ENCODE measurements at regions not wholly inside any gene's neighbourhood (a gene's known extent, or its start where the extent isn't known, plus 50 kb on each side); places are given as distances from the start of the nearest gene placed in this dataset.

DNA sequence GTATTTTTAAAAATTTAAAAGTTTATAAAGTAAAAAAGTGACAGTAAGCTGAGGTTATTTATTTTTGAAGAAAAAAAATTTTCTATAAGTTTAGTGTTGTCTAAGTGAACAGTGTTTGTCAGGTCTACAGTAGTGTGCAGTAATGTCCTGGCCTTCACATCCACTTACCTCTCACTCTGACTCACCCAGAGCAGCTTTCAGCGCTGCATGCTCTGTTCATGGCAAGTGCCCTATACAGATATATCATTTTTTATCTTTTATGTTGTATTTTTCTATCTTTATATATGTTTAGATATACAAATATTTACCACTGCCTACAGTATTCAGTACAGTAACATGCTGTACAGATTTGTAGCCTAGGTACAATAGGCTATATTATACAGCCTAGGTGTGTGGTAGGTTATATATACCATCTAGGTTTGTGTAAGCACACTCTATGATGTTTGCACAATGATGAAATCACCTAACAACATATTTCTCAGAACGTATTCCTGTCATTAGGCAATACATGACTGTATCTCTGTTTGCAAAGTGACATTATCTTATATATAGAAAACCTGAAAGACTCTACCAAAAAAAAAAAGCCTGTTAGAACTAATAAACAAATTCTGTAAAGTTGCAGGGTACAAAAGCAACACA is 75.9 kb upstream of the TMC3 start:
- ChIA-PET CTCF (no interaction called here), POLR2A (no interaction called here)
- DNase-seq (no peak), ATAC-seq (no peak)
- Mint-ChIP-seq H3K27me3 (ENCODE audit: low read depth) (peaks cover 21% of the 10 kb centered on the region), H3K4me1 (ENCODE audit: low read depth) (peaks cover 4% of the 10 kb centered on the region), H3K27ac (no peak overlapping the region), H3K9me3 (ENCODE audit: insufficient read depth) (peaks cover 10% of the 10 kb centered on the region), H3K36me3 (ENCODE audit: low read depth) (peaks cover 2% of the 10 kb centered on the region), H3K4me3 (no peak overlapping the region)

DNA sequence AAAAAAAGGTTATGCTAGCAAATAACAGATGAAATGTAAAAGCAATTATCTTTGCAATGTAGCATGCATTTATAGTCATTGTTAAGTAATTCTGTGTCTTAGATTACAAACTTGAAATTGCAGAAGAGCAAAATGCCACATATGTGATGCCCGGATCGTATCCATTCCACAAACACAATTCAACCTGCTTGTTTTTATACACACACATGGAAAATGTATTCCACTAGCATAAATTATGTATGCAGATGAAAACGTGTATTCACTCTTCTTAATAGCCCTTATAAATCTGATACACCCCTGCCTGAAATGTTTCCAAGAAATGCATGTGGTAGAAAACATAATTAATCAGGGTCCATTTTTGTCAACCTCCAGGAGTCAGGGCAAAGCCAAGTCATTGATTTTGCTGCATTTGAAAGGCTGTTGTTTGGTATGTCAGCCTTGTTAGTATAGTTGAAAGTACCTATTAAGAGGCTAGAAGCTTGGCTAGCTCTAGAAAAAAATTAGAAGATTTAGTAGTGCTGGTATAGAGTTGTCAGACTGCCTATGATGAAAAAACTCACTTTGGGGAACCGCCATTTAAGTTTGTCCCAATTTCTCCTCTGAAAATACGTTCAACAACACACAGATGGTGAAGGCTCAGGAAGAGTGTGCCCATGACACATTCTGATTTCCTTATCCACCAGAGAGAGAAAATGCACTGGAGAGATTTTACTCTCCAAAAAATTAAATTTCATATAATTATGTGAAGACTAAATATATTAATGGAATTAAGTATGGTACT is 69.2 kb upstream of the TMC3 start:
- Mint-ChIP-seq H3K27me3 (ENCODE audit: low read depth) (peaks cover 23% of the 10 kb centered on the region), H3K27ac (no peak overlapping the region), H3K9me3 (ENCODE audit: insufficient read depth) (peaks cover 10% of the 10 kb centered on the region), H3K36me3 (ENCODE audit: low read depth) (peaks cover 2% of the 10 kb centered on the region), H3K4me3 (no peak overlapping the region), H3K4me1 (ENCODE audit: low read depth) (no peaks in the 10 kb centered on the region)
- ATAC-seq (no peak), DNase-seq (no peak)
- ChIA-PET CTCF (no interaction called here), POLR2A (no interaction called here)

DNA sequence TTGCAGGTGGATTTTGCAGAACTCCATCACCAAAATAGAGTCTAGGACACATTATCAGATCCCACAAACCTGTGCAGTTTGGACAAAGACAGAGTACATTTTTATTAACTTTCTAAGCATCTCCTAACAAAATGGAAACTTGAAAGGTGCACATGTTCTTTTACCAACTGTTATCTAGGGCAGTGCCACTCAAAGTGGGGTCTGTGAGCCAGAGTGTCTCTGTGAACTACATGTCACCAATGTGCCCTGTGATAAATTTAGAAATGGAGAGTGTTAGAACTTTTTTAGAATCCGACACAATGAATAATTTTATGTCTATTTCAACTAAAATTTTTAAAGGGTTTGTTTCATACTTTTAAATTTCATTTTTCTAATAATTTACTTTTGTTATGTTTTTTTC is 68.4 kb upstream of the TMC3 start:
- Mint-ChIP-seq H3K36me3 (ENCODE audit: low read depth) (peaks cover 2% of the 10 kb centered on the region), H3K4me3 (no peak overlapping the region), H3K4me1 (ENCODE audit: low read depth) (no peaks in the 10 kb centered on the region), H3K9me3 (ENCODE audit: insufficient read depth) (peaks cover 10% of the 10 kb centered on the region), H3K27me3 (ENCODE audit: low read depth) (peaks cover 23% of the 10 kb centered on the region), H3K27ac (no peak overlapping the region)
- ATAC-seq (no peak), DNase-seq (no peak)
- POLR2A ChIA-PET = no interaction called here
- CTCF ChIA-PET = no interaction called here

DNA sequence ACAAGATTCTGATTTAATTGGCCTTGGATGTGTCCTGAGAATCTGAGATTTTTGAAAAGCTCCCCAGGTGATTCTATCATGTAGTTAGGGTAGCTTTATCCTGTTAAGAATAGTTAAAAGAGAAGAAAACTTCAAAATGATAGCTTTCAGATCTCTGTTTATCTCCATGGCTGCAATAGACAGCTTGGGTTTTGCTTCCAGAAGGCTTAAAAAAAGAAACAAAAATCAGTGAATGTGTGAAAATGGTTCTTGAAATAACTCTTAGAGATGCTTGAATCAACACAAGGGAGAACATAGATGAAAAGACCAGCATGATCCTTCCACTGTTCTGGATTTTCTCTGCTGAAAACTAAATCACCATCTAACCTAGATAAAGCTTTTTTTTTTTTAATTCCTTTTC is 60.8 kb upstream of the TMC3 start:
- CTCF ChIA-PET = interaction anchor here (0.9 kb wide), 1 partner anchor 25 kb away, joined by 3 read pairs; no protein-coding TSS in a partner anchor
- no peak overlapping the region for H3K27ac Mint-ChIP-seq
- H3K4me3 Mint-ChIP-seq = no peak overlapping the region
- peaks cover 8% of the 10 kb centered on the region for H3K27me3 Mint-ChIP-seq (ENCODE audit: low read depth)
- H3K4me1 Mint-ChIP-seq (ENCODE audit: low read depth) = no peaks in the 10 kb centered on the region
- no peaks in the 10 kb centered on the region for H3K36me3 Mint-ChIP-seq (ENCODE audit: low read depth)
- DNase-seq (no peak), ATAC-seq (no peak)
- peaks cover 3% of the 10 kb centered on the region for H3K9me3 Mint-ChIP-seq (ENCODE audit: insufficient read depth)
- POLR2A ChIA-PET = no interaction called here

DNA sequence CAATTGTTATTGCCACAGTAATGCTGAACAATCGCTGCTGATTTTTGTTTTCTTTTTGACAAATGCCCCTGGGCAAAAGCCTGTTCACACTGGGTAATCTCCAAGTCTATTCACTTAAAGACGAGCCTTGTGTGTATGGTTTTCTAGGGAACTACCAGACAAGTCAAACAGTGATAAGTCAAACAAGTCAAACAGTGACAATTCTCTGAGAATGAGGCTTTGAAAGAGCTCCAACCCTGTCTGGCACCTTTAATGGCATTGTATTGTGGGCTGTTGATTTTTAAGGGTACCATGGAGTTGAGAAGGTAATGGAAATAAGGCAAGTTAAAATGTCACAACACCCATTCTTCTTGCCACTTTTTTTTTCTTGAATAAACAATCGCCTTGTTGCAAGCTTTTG is 59.4 kb upstream of the TMC3 start:
- Mint-ChIP-seq H3K9me3 (ENCODE audit: insufficient read depth) (peaks cover 3% of the 10 kb centered on the region), H3K4me1 (ENCODE audit: low read depth) (no peaks in the 10 kb centered on the region), H3K27me3 (ENCODE audit: low read depth) (peaks cover 16% of the 10 kb centered on the region), H3K4me3 (no peak overlapping the region), H3K36me3 (ENCODE audit: low read depth) (no peaks in the 10 kb centered on the region), H3K27ac (no peak overlapping the region)
- DNase-seq = no peak
- ATAC-seq = no peak
- CTCF ChIA-PET = no interaction called here
- POLR2A ChIA-PET = no interaction called here

DNA sequence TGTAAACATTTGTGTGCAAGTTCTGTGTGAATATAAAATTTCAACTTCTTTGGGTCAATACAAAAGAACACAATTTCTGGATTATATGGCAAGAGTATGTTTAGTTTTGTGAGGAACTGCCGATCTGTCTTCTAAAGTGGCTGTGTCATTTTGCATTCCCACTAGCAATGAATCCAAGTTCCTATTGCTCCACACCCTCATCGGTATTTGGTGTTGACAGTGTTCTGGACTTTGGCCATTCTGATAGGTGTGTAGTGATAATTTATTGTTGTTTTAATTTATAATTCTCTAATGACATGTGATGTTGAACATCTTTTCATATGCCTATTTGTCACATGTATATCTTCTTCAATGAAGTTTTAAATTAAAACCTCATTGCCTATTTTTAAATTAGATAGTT is 58.2 kb upstream of the TMC3 start:
- Mint-ChIP-seq H3K36me3 (ENCODE audit: low read depth) (no peaks in the 10 kb centered on the region), H3K27ac (no peak overlapping the region), H3K4me3 (no peak overlapping the region), H3K27me3 (ENCODE audit: low read depth) (peaks cover 20% of the 10 kb centered on the region), H3K9me3 (ENCODE audit: insufficient read depth) (peaks cover 3% of the 10 kb centered on the region), H3K4me1 (ENCODE audit: low read depth) (no peaks in the 10 kb centered on the region)
- ChIA-PET CTCF (no interaction called here), POLR2A (no interaction called here)
- no peak for ATAC-seq
- DNase-seq = no peak

DNA sequence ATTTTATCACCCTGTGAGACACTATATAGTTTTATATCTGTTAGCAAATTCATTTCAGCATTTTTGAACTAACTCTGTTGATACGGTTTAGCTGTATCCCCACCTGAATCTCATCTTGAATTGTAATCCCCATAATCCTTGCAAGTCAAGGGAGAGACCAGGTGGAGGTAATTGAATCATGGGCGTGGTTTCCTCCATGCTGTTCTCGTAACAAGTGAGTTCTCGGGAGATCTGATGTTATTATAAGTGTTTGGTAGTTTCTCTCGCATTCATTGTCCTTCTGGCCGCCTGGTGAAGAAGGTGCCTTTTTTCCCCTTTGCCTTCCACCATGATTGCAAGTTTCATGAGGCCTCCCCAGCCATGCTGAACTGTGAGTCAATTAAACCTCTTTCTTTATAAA is 53.2 kb upstream of the TMC3 start:
- ChIA-PET POLR2A (no interaction called here), CTCF (no interaction called here)
- no peak overlapping the region for H3K27ac Mint-ChIP-seq
- H3K4me1 Mint-ChIP-seq (ENCODE audit: low read depth) = no peaks in the 10 kb centered on the region
- H3K36me3 Mint-ChIP-seq (ENCODE audit: low read depth) = no peaks in the 10 kb centered on the region
- peaks cover 3% of the 10 kb centered on the region for H3K9me3 Mint-ChIP-seq (ENCODE audit: insufficient read depth)
- ATAC-seq (no peak), DNase-seq (no peak)
- no peak overlapping the region for H3K4me3 Mint-ChIP-seq
- H3K27me3 Mint-ChIP-seq (ENCODE audit: low read depth) = peaks cover 21% of the 10 kb centered on the region

DNA sequence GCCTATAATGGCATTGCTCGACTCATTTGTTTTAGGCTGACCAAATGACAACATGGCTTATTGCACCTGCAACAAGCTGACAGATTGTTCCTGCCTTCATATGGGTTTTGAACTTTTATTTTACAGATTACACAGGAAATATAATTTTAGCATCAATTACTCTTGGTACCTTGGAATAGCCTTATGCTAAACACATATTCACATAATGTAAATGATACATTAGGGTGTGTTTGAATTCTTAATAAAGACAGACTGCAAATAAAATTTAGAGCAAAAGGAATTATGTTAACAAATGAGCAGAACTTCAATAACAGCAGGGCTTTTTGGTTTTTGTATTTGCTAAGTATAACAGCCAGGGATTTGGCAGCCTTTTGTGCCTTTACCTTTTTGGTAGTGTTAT is 51.9 kb upstream of the TMC3 start:
- ChIA-PET POLR2A (no interaction called here), CTCF (interaction anchor here (1.1 kb wide), 1 partner anchor 160 kb away, joined by 4 read pairs; no protein-coding TSS in a partner anchor)
- Mint-ChIP-seq H3K4me1 (ENCODE audit: low read depth) (no peaks in the 10 kb centered on the region), H3K27ac (no peak overlapping the region), H3K36me3 (ENCODE audit: low read depth) (no peaks in the 10 kb centered on the region), H3K4me3 (no peak overlapping the region), H3K9me3 (ENCODE audit: insufficient read depth) (no peaks in the 10 kb centered on the region), H3K27me3 (ENCODE audit: low read depth) (peaks cover 16% of the 10 kb centered on the region)
- DNase-seq = no peak
- ATAC-seq = no peak

Measured in activated CD8-positive, alpha-beta T cell treated with anti-CD3 and anti-CD28 coated beads, Interleukin-2, amount 10 ng/mL, durations not matched to agents 7 days and 5 days (primary cell).